ENCODE measurements at regions not wholly inside any gene's neighbourhood (a gene's known extent, or its start where the extent isn't known, plus 50 kb on each side); places are given as distances from the start of the nearest gene placed in this dataset.
"Not testable (repeated sequence)": the region's sequence is repeated elsewhere in the genome, so short reads cannot be mapped to it uniquely, and the experiment has no call there.

DNA sequence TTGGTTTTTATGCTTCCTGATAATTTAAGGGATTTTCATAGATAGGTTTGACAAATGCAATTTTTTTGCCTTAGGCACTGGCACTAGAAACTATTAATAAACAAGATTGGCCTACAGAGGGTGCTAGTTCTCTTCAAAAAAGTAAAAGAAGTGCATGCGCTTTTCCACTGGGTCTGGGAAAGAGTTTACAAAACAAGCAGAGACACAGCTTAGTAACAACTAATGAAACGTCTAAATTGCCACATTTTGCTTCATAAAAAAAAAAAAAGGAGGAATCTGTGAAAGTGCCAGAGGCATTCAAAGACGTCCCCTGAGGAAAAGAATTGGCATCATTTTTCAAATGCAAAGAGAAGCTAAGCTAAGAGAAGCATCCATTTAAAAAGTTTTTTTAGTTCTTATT is 58.3 kb upstream of the EEA1 start:
- peak; percentile 88 for DNase-seq (ENCODE audit: low spot score)

DNA sequence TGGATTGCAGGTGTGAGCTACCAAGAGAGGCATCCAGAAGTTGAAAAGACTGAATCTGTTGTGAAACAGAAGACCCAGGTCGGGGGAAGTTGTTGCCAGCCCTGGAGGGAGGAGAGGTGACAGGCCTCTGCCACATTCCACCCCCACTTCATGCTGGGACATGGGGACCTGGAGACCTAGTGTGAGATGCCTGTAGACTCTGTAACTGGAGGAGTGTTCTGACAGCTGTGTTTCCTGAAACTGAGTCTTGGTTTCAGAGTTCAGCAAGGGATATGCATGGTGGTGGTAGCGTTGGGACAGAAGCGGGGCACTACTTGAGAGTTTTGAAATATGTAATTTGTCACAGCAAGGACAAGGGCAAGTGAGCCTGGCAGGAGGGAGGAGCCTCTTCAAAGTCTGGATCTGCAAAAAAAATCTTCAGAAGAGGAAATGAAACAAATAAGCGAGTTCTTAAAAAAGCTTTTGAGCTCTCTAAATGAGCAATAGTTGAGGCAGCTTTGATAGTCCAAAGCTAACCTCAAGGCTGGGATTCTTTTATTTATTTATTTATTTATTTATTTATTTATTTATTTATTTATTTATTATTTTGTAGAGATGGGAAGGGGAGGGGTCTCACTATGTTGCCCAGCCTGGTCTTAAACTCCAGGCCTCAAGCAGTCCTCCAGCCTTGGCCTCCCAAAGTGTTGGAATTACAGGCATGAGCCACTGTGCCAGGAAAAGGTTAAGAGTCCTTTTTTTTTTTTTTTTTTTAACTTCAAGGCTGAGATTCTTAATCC is 58.9 kb upstream of the EEA1 start:
- peak; percentile 90 for DNase-seq (ENCODE audit: low spot score)

GRCh38 chr12:92988622-92989130 is 59.6 kb upstream of the EEA1 start:
- no peak for DNase-seq (ENCODE audit: low spot score)

- no peak for DNase-seq (ENCODE audit: low spot score)
Measured at GRCh38 chr12:92989715-92990484, 60.8 kb upstream of the EEA1 start.

GRCh38 chr12:92991134-92991533 is 62.0 kb upstream of the EEA1 start:
- no peak for DNase-seq (ENCODE audit: low spot score)

GRCh38 chr12:92992041-92992440 is 62.9 kb upstream of the EEA1 start:
- DNase-seq (ENCODE audit: low spot score): no peak

GRCh38 chr12:92993259-92993658 is 64.2 kb upstream of the EEA1 start:
- no peak for DNase-seq (ENCODE audit: low spot score)

DNA sequence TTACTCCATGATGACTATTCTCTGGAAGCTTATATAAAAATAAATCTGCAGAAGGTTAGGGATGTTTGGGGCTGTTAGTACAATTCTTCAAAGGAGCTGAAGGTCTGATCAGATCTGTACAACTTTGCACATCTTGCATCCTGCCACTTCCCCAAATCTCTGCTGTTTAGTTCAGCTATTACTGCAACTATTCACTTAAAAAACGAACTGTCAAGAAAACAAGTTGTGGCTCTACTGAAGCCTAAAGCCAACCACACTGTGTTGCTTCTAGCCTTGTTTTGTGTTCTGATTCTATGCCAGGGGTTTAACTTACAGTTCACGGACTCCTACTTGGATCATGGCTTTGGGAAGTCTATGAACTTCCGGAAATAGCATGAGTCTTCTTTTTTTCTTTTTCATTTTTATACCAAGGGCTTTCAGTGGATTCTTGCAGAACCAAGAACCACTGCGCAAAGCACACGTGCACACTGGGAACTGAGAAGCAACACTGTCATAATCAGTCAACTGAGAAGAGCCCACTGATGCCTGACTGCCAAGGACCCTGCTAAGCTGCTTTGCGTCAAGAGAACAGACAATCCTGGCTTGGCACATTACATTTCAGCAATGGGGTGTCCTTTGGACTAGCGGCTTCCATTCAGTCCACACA is 66.3 kb upstream of the EEA1 start:
- DNase-seq (ENCODE audit: low spot score): peak; percentile 79

DNA sequence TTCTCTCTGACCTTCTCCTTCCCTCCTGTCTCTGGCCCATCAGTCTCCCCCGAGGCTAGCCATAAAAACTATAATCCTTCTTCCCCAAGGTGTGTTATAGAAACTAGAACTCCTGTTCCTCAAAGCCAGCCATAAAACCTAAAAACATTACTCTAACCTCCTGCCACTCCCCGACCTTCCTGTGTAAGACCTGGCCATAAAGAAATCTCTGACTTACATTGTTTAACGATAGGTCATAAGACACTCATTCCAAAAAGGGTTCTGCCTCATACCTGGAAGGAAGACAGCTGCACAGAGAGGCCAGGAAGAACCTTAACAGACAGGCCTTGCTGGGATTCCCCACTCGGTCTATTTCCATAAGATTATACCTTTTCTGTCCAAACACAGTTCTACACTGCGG is 70.9 kb upstream of the EEA1 start:
- DNase-seq (ENCODE audit: low spot score): no peak

- DNase-seq (ENCODE audit: low spot score): no peak
Measured at GRCh38 chr12:93001407-93001806, 72.3 kb upstream of the EEA1 start.

DNA sequence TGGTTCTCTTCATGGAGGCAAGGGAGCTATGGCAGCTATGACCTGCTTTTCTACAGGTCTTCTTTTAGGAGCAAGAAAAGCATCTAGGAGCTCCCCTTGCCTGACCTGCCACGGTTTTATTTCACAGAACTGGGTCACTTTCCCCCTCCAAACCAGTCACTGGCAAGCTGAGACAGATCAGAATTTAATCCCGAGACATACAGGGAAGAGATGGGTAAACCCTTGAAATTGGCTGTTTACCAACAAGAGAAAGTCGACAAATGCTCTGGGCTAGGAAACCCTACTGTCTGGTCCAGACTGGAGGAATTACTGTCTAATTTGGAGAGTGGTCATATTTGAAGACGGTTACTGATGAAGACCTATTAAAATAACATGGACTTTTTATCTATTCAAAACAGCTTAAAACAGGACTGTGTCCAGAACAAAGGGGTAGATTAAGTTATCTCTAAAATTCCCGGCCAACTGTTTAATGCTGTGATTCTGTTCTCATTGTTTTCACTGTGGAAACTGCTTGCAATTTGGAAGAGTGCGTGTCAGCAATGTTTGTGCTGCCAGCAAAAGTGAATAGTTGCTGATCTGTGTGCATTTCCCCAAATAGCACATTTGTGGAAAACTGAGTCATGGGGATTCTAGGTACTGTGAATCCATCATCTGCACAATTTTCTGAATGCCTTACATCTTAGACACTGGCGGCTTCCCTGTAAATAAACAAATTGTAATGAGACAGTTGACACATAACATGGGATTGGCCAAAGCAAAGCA is 73.4 kb upstream of the EEA1 start:
- no peak for DNase-seq (ENCODE audit: low spot score)

DNA sequence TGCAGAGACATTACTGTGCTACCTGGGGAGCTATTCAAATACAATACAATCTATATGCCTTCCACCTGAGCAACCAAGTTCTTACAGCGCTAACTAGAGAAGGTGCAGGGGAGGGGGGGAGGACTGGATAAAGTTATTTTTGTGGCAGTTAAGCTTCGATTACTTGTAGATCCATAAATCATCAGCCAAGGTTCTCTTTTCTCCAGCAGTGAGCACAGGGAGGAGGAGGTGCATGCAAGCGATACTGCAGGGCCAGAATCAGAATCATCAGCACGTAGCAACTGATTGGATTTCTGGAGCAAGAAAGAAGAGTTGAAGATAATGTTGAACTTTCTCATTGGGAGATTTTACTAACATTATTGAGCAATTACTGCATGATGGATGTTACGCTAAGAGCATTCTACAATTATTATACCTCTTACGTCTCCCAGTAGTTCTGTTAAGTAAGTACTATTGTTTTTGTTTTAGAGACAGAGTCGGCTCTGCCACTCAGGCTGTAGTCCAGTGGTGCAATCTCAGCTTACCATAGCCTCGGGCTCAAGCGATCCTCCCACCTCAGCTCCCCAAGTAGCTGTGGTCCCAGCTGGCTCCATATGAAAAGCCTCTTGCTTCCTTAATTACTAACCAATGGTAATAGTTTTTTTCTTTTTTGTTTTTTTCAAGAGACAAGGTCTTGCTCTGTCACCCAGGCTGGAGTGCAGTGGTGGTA is 74.6 kb upstream of the EEA1 start:
- DNase-seq (ENCODE audit: low spot score): no peak

DNA sequence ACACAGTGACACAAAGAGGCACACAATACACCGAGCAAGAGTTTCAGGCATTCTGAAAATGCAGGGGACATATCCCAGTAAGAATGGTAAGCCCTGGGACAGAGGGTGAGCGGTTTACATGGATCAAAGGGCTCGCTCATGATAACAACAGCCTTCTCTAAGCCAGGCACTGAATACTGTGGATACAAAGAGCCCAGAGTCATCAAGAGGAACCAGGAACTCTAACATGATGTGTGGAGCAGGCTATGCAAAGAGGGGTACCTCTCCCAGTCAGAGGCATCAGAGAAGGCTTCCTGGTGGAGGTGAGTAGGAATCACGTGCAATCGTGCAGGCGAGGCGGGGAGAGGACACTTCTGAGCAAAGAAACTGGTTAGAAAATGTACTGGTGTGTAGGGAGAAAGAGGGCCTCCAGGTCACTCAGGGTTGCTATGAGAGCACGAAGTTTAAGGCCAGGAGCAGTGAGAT is 76.9 kb upstream of the EEA1 start:
- DNase-seq (ENCODE audit: low spot score): no peak

DNA sequence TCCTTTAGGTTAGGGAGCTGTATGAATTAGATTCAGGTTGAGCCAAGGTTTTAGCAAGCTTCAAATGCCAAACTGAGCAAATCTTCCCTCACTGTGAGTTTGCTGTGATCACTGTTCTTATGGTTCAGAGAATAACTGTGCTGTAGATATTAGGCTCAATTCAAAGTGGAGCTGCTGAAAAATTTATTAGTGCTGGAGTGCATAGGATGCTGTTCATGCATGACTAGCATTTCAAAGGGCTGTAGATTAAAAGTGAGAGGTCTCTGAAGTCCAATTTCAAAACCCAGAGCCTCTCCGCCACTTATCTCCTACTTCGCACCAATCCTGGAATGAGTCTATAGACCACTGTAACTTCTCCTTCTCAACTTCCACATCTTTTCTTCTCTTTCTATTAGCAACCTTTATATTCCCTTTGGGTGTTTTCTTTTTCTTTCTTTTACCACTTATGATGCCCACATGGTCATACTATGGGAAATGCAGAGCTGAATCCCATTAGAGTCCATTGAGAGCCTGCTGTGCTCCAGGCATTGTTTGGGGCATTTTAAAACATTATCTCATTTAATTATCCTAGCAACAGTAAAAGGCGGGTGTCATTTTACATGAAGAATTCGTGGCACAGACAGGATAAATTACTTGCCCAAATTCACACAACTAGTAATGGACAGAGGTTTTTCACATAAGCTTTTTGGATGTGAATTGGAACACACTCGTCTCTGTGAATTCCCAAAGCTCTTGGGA is 77.5 kb upstream of the EEA1 start:
- DNase-seq (ENCODE audit: low spot score): no peak

DNA sequence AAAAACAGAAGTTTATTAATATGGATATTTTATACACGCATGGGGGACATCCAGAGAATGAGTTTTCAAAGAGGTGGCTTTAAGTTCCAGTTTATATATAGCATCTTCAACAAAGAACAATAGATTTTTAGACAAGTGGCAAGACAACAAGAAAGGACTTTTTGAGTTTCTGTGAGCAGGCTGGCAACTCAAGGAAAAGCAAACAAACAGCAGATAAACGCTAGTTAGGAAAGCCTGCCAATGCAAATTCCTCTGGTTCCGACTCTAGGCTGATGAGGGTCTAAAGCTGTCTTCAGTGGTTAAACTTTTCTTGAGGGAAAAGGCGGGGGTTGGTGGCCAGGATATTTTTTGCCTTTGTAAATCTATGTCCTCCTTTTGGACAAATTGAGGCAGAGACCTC is 78.4 kb upstream of the EEA1 start:
- no peak for DNase-seq (ENCODE audit: low spot score)

- no peak for DNase-seq (ENCODE audit: low spot score)
Measured at GRCh38 chr12:93008044-93008778, 79.1 kb upstream of the EEA1 start.

DNA sequence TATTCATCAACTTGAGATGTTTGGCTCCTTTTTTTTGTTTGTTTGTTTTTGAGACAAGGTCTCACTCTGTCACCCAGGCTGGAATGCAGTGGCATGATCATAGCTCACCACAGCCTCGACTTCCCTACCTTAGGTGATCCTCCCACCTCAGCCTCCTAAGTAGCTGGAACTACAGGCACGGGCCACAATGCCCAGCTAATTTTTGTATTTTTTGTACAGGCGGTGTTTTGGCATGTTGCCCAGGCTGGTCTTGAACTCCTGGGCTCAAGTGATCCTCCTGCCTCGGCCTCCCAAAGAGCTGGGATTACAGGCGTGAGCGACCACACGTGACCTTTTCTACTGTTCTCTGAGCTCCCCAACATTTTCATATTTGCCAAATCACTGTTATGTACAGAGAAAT is 79.8 kb upstream of the EEA1 start:
- DNase-seq (ENCODE audit: low spot score): not testable (repeated sequence)

GRCh38 chr12:93009533-93009932 is 80.4 kb upstream of the EEA1 start:
- DNase-seq (ENCODE audit: low spot score): no peak

- no peak for DNase-seq (ENCODE audit: low spot score)
Measured at GRCh38 chr12:93010461-93010860, 81.4 kb upstream of the EEA1 start.

GRCh38 chr12:93011100-93011499 is 82.0 kb upstream of the EEA1 start:
- no peak for DNase-seq (ENCODE audit: low spot score)
